Panc1 (cell line): ENCODE measurements at regions not wholly inside any gene's neighbourhood (a gene's known extent, or its start where the extent isn't known, plus 50 kb on each side); places are given as distances from the start of the nearest gene placed in this dataset.

Experiments used
- CTCF ChIP-seq: fragments of 450-650 bp; IDR thresholded peaks from 2 replicates; pipeline ENCODE4 v1.5.1; 2017; ENCODE audit warnings: mild to moderate bottlenecking
- POLR2AphosphoS5 ChIP-seq: IDR thresholded peaks from 2 replicates; pipeline ENCODE4 v1.6.1; 2012; ENCODE audit warnings: mild to moderate bottlenecking, low read depth, low read length, moderate library complexity
- SIN3A ChIP-seq: IDR thresholded peaks from 2 replicates; pipeline ENCODE4 v1.6.1; 2012; ENCODE audit warnings: low read depth, mild to moderate bottlenecking, low read length, moderate library complexity, borderline replicate concordance; ENCODE audit not compliant: insufficient read depth

DNA sequence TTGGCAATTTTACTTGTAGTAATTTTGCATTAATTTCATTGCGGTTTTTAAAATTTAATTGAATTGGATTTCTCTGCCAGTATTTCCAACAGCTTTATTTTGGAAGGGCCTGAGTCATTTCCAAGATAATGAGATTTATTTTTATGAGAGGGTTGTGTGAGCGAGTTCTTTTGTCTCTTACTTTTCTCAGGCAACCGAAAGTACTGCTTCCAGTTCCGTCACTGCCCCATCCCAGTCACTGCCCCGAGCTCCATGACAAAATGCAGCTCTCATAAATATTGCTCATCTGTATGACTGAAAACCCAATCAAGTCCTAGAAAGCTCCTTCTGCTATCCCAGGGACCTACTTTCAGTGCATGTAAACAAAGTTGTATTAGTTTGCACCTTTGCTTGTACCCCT lies 468.4 kb upstream of the SEMA3D start:
- TF ChIP-seq CTCF (no peak), POLR2AphosphoS5 (no peak), SIN3A (no peak)
